Central memory CD8-positive, alpha-beta T cell (primary cell): ENCODE measurements at regions not wholly inside any gene's neighbourhood (a gene's known extent, or its start where the extent isn't known, plus 50 kb on each side); places are given as distances from the start of the nearest gene placed in this dataset.
"Not testable (repeated sequence)": the region's sequence is repeated elsewhere in the genome, so short reads cannot be mapped to it uniquely, and the experiment has no call there.

Experiments
- ATAC-seq: fragments of 150-1000 bp; cut with Tn5 transposase; replicated peaks from 2 replicates; pipeline ENCODE4 v1.10.0; 2022; ENCODE audit warnings: mild to moderate bottlenecking, moderate FRiP score, moderate number of reproducible peaks; ENCODE audit not compliant: poor library complexity, severe bottlenecking; ENCODE audit errors: extremely low read depth
- DNase-seq, 2 donors: peaks; one replicate each; pipeline ENCODE4 v3.0.0; 2021; ENCODE audit warnings: low spot score in 2 of 2
- H3K27ac Mint-ChIP-seq: one replicate; pipeline ENCODE4 v1.8.0; 2022; ENCODE audit warnings: low read depth, mild to moderate bottlenecking, moderate library complexity, mixed read lengths
- H3K27me3 Mint-ChIP-seq: one replicate; pipeline ENCODE4 v1.8.0; 2022; ENCODE audit warnings: mixed read lengths
- H3K36me3 Mint-ChIP-seq: one replicate; pipeline ENCODE4 v1.8.0; 2022; ENCODE audit warnings: mild to moderate bottlenecking, moderate library complexity, mixed read lengths; ENCODE audit not compliant: insufficient read depth
- H3K4me1 Mint-ChIP-seq: one replicate; pipeline ENCODE4 v1.8.0; 2022; ENCODE audit warnings: mixed read lengths
- H3K4me3 Mint-ChIP-seq: one replicate; pipeline ENCODE4 v1.8.0; 2022; ENCODE audit warnings: mild to moderate bottlenecking, moderate library complexity, mixed read lengths
- H3K9me3 Mint-ChIP-seq: one replicate; pipeline ENCODE4 v1.8.0; 2022; ENCODE audit warnings: mixed read lengths

- no peaks in the 10 kb centered on the region for H3K9me3 Mint-ChIP-seq
- H3K4me3 Mint-ChIP-seq, result no peak overlapping the region
- no peaks in the 10 kb centered on the region for H3K36me3 Mint-ChIP-seq
- H3K27ac Mint-ChIP-seq, result no peak overlapping the region
- ATAC-seq (no peak), DNase-seq (no peak)
- no peaks in the 10 kb centered on the region for H3K4me1 Mint-ChIP-seq
- H3K27me3 Mint-ChIP-seq, result peaks cover 48% of the 10 kb centered on the region
Measured at GRCh38 chr6:88428068-88428467, 261.9 kb upstream of the CNR1 start.

- no peaks in the 10 kb centered on the region for H3K4me1 Mint-ChIP-seq
- no peak overlapping the region for H3K4me3 Mint-ChIP-seq
Measured at GRCh38 chr6:88426005-88426404, 259.9 kb upstream of the CNR1 start.

GRCh38 chr6:88422831-88423230, 256.7 kb upstream of the CNR1 start:
- Mint-ChIP-seq H3K27me3 (peaks cover 27% of the 10 kb centered on the region), H3K4me1 (no peaks in the 10 kb centered on the region), H3K9me3 (peaks cover 5% of the 10 kb centered on the region), H3K36me3 (no peaks in the 10 kb centered on the region), H3K4me3 (no peak overlapping the region), H3K27ac (no peak overlapping the region)
- ATAC-seq, result no peak
- no peak for DNase-seq

More at GRCh38 chr6:88426005-88426404, 259.9 kb upstream of the CNR1 start:
- DNase-seq, result no peak
- no peak for ATAC-seq
- Mint-ChIP-seq H3K27ac (no peak overlapping the region), H3K9me3 (no peaks in the 10 kb centered on the region), H3K36me3 (no peaks in the 10 kb centered on the region), H3K27me3 (peaks cover 27% of the 10 kb centered on the region)

- not testable (repeated sequence) for H3K36me3 Mint-ChIP-seq, ATAC-seq, DNase-seq, H3K4me3 Mint-ChIP-seq, H3K27ac Mint-ChIP-seq, H3K4me1 Mint-ChIP-seq, H3K9me3 Mint-ChIP-seq
- peaks cover 20% of the 10 kb centered on the region for H3K27me3 Mint-ChIP-seq
Measured at GRCh38 chr6:88420967-88421488, 254.9 kb upstream of the CNR1 start.

GRCh38 chr6:88418921-88419810, 253.0 kb upstream of the CNR1 start:
- H3K27ac Mint-ChIP-seq, ATAC-seq, H3K36me3 Mint-ChIP-seq, H3K4me3 Mint-ChIP-seq, H3K4me1 Mint-ChIP-seq, DNase-seq, H3K9me3 Mint-ChIP-seq: not testable (repeated sequence)
- H3K27me3 Mint-ChIP-seq, result peaks cover 15% of the 10 kb centered on the region

GRCh38 chr6:88417361-88417760, 251.2 kb upstream of the CNR1 start:
- not testable (repeated sequence) for H3K27ac Mint-ChIP-seq, H3K9me3 Mint-ChIP-seq, DNase-seq, H3K4me1 Mint-ChIP-seq, ATAC-seq, H3K4me3 Mint-ChIP-seq, H3K36me3 Mint-ChIP-seq
- peaks cover 15% of the 10 kb centered on the region for H3K27me3 Mint-ChIP-seq

- Mint-ChIP-seq H3K27ac (no peak overlapping the region), H3K36me3 (no peaks in the 10 kb centered on the region), H3K4me3 (no peak overlapping the region), H3K27me3 (peaks cover 9% of the 10 kb centered on the region), H3K4me1 (no peaks in the 10 kb centered on the region), H3K9me3 (no peaks in the 10 kb centered on the region)
- ATAC-seq (no peak), DNase-seq (no peak)
Measured at GRCh38 chr6:88413459-88413858, 247.3 kb upstream of the CNR1 start.

GRCh38 chr6:88408355-88408754, 242.2 kb upstream of the CNR1 start:
- ATAC-seq, result not testable (repeated sequence)
- H3K27me3 Mint-ChIP-seq, result peaks cover 24% of the 10 kb centered on the region

GRCh38 chr6:88406674-88407073, 240.5 kb upstream of the CNR1 start:
- H3K36me3 Mint-ChIP-seq, ATAC-seq, DNase-seq, H3K9me3 Mint-ChIP-seq, H3K4me3 Mint-ChIP-seq, H3K27ac Mint-ChIP-seq, H3K4me1 Mint-ChIP-seq: not testable (repeated sequence)
- peaks cover 24% of the 10 kb centered on the region for H3K27me3 Mint-ChIP-seq

More at GRCh38 chr6:88408355-88408754, 242.2 kb upstream of the CNR1 start:
- not testable (repeated sequence) for H3K27ac Mint-ChIP-seq, DNase-seq, H3K36me3 Mint-ChIP-seq, H3K9me3 Mint-ChIP-seq, H3K4me3 Mint-ChIP-seq, H3K4me1 Mint-ChIP-seq

- peaks cover 20% of the 10 kb centered on the region for H3K27me3 Mint-ChIP-seq
- H3K4me1 Mint-ChIP-seq, result no peaks in the 10 kb centered on the region
- no peaks in the 10 kb centered on the region for H3K9me3 Mint-ChIP-seq
- no peak overlapping the region for H3K4me3 Mint-ChIP-seq
- no peak for ATAC-seq
- no peak overlapping the region for H3K27ac Mint-ChIP-seq
- no peak for DNase-seq
- H3K36me3 Mint-ChIP-seq, result no peaks in the 10 kb centered on the region
Measured at GRCh38 chr6:88403486-88403885, 237.3 kb upstream of the CNR1 start.

- ATAC-seq (no peak), DNase-seq (no peak)
- no peak overlapping the region for H3K27ac Mint-ChIP-seq
- H3K27me3 Mint-ChIP-seq, result peaks cover 14% of the 10 kb centered on the region
- no peak overlapping the region for H3K4me3 Mint-ChIP-seq
- H3K9me3 Mint-ChIP-seq, result no peaks in the 10 kb centered on the region
- H3K36me3 Mint-ChIP-seq, result no peaks in the 10 kb centered on the region
- H3K4me1 Mint-ChIP-seq, result no peaks in the 10 kb centered on the region
Measured at GRCh38 chr6:88402909-88403308, 236.8 kb upstream of the CNR1 start.

- Mint-ChIP-seq H3K9me3 (peaks cover 10% of the 10 kb centered on the region), H3K27me3 (peaks cover 27% of the 10 kb centered on the region)
- H3K4me3 Mint-ChIP-seq, H3K4me1 Mint-ChIP-seq, H3K27ac Mint-ChIP-seq, H3K36me3 Mint-ChIP-seq, DNase-seq, ATAC-seq: not testable (repeated sequence)
Measured at GRCh38 chr6:88390998-88391397, 224.9 kb upstream of the CNR1 start.

- H3K27me3 Mint-ChIP-seq, result peaks cover 23% of the 10 kb centered on the region
- H3K27ac Mint-ChIP-seq, result no peak overlapping the region
- no peaks in the 10 kb centered on the region for H3K4me1 Mint-ChIP-seq
- H3K9me3 Mint-ChIP-seq, result peaks cover 10% of the 10 kb centered on the region
- H3K36me3 Mint-ChIP-seq, result no peaks in the 10 kb centered on the region
- DNase-seq, result no peak
- H3K4me3 Mint-ChIP-seq, result no peak overlapping the region
- ATAC-seq, result no peak
Measured at GRCh38 chr6:88388589-88388988, 222.4 kb upstream of the CNR1 start.
